Suprapubic skin (tissue), 3 donors: ENCODE measurements at regions not wholly inside any gene's neighbourhood (a gene's known extent, or its start where the extent isn't known, plus 50 kb on each side); places are given as distances from the start of the nearest gene placed in this dataset.

Experiments
- CTCF ChIP-seq, 2 donors: fragments of 200-600 bp in 1 of 2; fragments of 450-650 bp in 1 of 2; sonication (generic) in 1 of 2; IDR thresholded peaks; one replicate each; pipeline ENCODE4 v1.5.1; 2016 to 2019; ENCODE audit warnings: antibody characterized with exemption in 2 of 2, mild to moderate bottlenecking in 1 of 2, moderate library complexity in 1 of 2
- POLR2A ChIP-seq, 2 donors: fragments of 450-650 bp; IDR thresholded peaks; one replicate each; pipeline ENCODE4 v1.6.1; 2017; ENCODE audit warnings: antibody characterized with exemption in 2 of 2, mild to moderate bottlenecking in 2 of 2, moderate library complexity in 2 of 2

GRCh38 chr3:8421711-8422110 is 79.9 kb upstream of the LMCD1 start:
- TF ChIP-seq CTCF (IDR thresholded peaks at IDR 0.05) (no peak), POLR2A (IDR thresholded peaks at IDR 0.05) (no peak)
